Gastrocnemius medialis (tissue), 4 donors: ENCODE measurements at regions not wholly inside any gene's neighbourhood (a gene's known extent, or its start where the extent isn't known, plus 50 kb on each side); places are given as distances from the start of the nearest gene placed in this dataset.

Experiments used
- ATAC-seq, 2 donors: fragments of 150-250 bp; one replicate each; pipeline ENCODE4 v1.9.1; 2016
- DNase-seq, 2 donors: peaks; one replicate each; pipeline ENCODE4 v3.0.0-alpha.2; 2019
- H3K27ac ChIP-seq, 4 donors: fragments of 200-600 bp; sonication (generic); 1 replicate in 1 of 4; 2 replicates in 3 of 4; pipeline ENCODE4 v1.5.1; 2016 to 2018; ENCODE audit warnings: mild to moderate bottlenecking in 2 of 4, moderate library complexity in 1 of 4
- H3K27me3 ChIP-seq, 3 donors: fragments of 200-600 bp; sonication (generic) in 2 of 3; 1 replicate in 1 of 3; 2 replicates in 2 of 3; pipeline versions ENCODE4 v1.5.1 to v1.6.0; 2016 to 2019; ENCODE audit warnings: mild to moderate bottlenecking in 1 of 3, moderate library complexity in 1 of 3
- H3K36me3 ChIP-seq, 2 donors: fragments of 200-600 bp; sonication (generic) in 1 of 2; one replicate each; pipeline ENCODE4 v1.5.1; 2017 to 2018
- H3K4me1 ChIP-seq, 2 donors: fragments of 200-600 bp; sonication (generic) in 1 of 2; one replicate each; pipeline ENCODE4 v1.5.1; 2016 to 2017; ENCODE audit warnings: mild to moderate bottlenecking in 2 of 2
- H3K4me3 ChIP-seq, 4 donors: fragments of 200-600 bp; sonication (generic) in 3 of 4; 1 replicate in 1 of 4; 2 replicates in 3 of 4; pipeline ENCODE4 v1.5.1; 2016 to 2019; ENCODE audit warnings: mild to moderate bottlenecking in 2 of 4
- H3K9me3 ChIP-seq, 3 donors: fragments of 200-600 bp; sonication (generic) in 2 of 3; 1 replicate in 1 of 3; 2 replicates in 2 of 3; pipeline ENCODE4 v1.5.1; 2016 to 2019
- CTCF ChIP-seq, 5 experiments: fragments of 450-650 bp in 3 of 5; fragments of 200-600 bp in 2 of 5; sonication (generic) in 2 of 5; IDR thresholded peaks in 4 of 5; conservative IDR thresholded peaks in 1 of 5; 1 replicate in 4 of 5; 2 replicates in 1 of 5; pipeline ENCODE4 v1.5.1; 2016 to 2019; ENCODE audit warnings: antibody characterized with exemption in 5 of 5, mild to moderate bottlenecking in 3 of 5, moderate library complexity in 3 of 5
- POLR2A ChIP-seq, 2 donors: fragments of 450-650 bp; IDR thresholded peaks; one replicate each; pipeline ENCODE4 v1.6.1; 2017; ENCODE audit warnings: antibody characterized with exemption in 2 of 2, mild to moderate bottlenecking in 2 of 2, moderate library complexity in 2 of 2
- in situ Hi-C, 4 donors: fragments of 200-750 bp; cut with MboI; loops; one replicate each; pipeline versions ENCODE4 v1.15.0 to v1.8.0; 2017; ENCODE audit warnings: low sequenced_read_pairs in 4 of 4
- intact Hi-C: fragments of 100-400 bp; cut with DNase I; formaldehyde crosslinking; loops from one replicate; pipeline ENCODE4 v1.15.1; 2023; ENCODE audit warnings: low total_unique reads

GRCh38 chr16:51542981-51543815 lies 392.1 kb upstream of the SALL1 start:
- Histone ChIP-seq H3K27ac (no peak overlapping the region), H3K36me3 (no peaks in the 10 kb centered on the region), H3K4me1 (no peaks in the 10 kb centered on the region), H3K4me3 (no peak overlapping the region), H3K27me3 (no peaks in the 10 kb centered on the region), H3K9me3 (no peaks in the 10 kb centered on the region)
- in situ Hi-C loops: no loop called here
- no peak for TF ChIP-seq POLR2A (IDR thresholded peaks at IDR 0.05)
- no peak for TF ChIP-seq CTCF (IDR thresholded peaks at IDR 0.05 in 4 of 5, conservative IDR thresholded peaks at IDR 0.05 in 1 of 5)
- DNase-seq (no peak), ATAC-seq (no peak)
- intact Hi-C loops: no loop called here

DNA sequence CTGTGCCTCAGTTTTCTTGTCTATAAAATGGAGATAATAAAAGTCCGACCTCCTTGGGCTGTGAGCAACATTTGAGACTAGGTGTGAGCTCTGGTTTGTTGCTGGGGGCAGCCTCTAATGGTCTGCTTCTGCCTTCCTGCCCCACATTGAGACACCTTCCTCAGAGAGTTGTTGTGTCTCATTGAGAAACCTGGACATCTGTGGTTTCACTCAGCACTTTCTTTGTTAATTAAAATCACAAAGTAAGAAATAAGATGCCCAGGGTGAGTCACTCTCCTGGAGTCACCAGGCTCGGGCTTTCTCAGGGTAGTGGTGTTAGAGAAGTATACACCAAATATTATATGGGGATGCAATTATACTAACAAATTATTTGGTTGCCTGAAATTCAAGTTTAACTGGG lies 389.2 kb upstream of the SALL1 start:
- no peaks in the 10 kb centered on the region for H3K4me1 ChIP-seq
- ATAC-seq: no peak
- H3K27ac ChIP-seq: no peak overlapping the region
- no peaks in the 10 kb centered on the region for H3K36me3 ChIP-seq
- in situ Hi-C loops (no loop called here), intact Hi-C loops (no loop called here)
- no peak overlapping the region for H3K4me3 ChIP-seq
- no peak for DNase-seq
- no peaks in the 10 kb centered on the region for H3K27me3 ChIP-seq
- no peaks in the 10 kb centered on the region for H3K9me3 ChIP-seq
- no peak for TF ChIP-seq CTCF (IDR thresholded peaks at IDR 0.05 in 4 of 5, conservative IDR thresholded peaks at IDR 0.05 in 1 of 5)
- no peak for TF ChIP-seq POLR2A (IDR thresholded peaks at IDR 0.05)

DNA sequence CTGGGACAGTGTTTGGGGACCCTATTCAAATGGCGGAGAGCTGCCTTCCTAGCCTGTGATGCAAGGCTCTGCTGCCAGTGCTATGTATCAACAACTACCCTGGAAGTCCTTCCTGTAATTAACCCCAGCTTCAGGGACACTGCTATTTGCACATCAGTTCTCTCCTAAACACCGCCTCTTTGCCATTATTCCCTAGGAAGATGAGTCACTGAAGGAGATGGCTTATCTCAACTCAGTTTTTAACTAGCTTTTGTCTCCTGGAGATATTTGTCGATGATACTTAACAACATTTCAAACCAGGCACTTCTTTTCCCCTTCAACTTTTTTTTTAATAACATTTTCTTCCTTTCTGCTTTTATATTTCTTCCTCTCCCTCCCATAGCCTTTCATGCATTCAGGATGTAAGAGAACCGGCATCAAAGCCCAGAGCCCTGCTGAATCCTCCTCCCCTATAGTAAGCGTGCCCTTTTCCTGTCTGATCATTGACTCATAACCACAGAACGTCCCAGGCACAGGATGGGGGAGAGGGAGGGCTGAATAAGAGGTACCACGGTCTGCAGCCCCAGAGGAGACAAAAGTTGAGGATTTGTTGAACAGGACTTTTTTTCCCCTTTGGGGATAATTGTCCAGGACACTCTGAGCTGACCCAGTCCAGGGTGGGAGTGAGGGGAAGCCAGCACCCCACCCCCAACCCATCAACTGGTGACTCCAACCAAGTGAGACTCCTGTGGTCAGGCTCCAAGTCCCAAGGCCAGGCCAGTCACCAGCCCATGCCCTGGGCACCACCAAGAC lies 387.8 kb upstream of the SALL1 start:
- in situ Hi-C loops (no loop called here), intact Hi-C loops (no loop called here)
- no peak for TF ChIP-seq POLR2A (IDR thresholded peaks at IDR 0.05)
- no peak for TF ChIP-seq CTCF (IDR thresholded peaks at IDR 0.05 in 4 of 5, conservative IDR thresholded peaks at IDR 0.05 in 1 of 5)
- H3K27ac ChIP-seq: no peak overlapping the region
- H3K9me3 ChIP-seq: no peaks in the 10 kb centered on the region
- H3K27me3 ChIP-seq: no peaks in the 10 kb centered on the region
- no peak for ATAC-seq
- no peaks in the 10 kb centered on the region for H3K36me3 ChIP-seq
- no peaks in the 10 kb centered on the region for H3K4me1 ChIP-seq
- H3K4me3 ChIP-seq: no peak overlapping the region
- DNase-seq: no peak

- no peak for TF ChIP-seq POLR2A (IDR thresholded peaks at IDR 0.05)
- TF ChIP-seq CTCF (IDR thresholded peaks at IDR 0.05 in 4 of 5, conservative IDR thresholded peaks at IDR 0.05 in 1 of 5): no peak
- ATAC-seq (no peak), DNase-seq (no peak)
- H3K9me3 ChIP-seq: no peaks in the 10 kb centered on the region
- in situ Hi-C loops: no loop called here
- H3K36me3 ChIP-seq: no peaks in the 10 kb centered on the region
- no peak overlapping the region for H3K4me3 ChIP-seq
- H3K4me1 ChIP-seq: no peaks in the 10 kb centered on the region
- H3K27ac ChIP-seq: no peak overlapping the region
- no peaks in the 10 kb centered on the region for H3K27me3 ChIP-seq
- intact Hi-C loops: no loop called here
Measured at GRCh38 chr16:51535591-51535990, 384.5 kb upstream of the SALL1 start.
